ENCODE measurements at regions not wholly inside any gene's neighbourhood (a gene's known extent, or its start where the extent isn't known, plus 50 kb on each side); places are given as distances from the start of the nearest gene placed in this dataset.

- intact Hi-C loops (cut with DNase I): no loop called here
- H3K36me3 ChIP-seq: no peaks in the 10 kb centered on the region
- TF ChIP-seq CTCF (IDR thresholded peaks at IDR 0.05) (no peak), POLR2A (IDR thresholded peaks at IDR 0.05) (no peak)
- H3K4me3 ChIP-seq: no peak overlapping the region
- 68 to 79% (median 71%) methylated on average over 7 of the region's 7 CpGs for WGBS, 4 donors
- no peaks in the 10 kb centered on the region for H3K4me1 ChIP-seq
- H3K27ac ChIP-seq: no peak overlapping the region
- no peaks in the 10 kb centered on the region for H3K9me3 ChIP-seq
- DNase-seq (no peak), ATAC-seq (no peak)
- H3K27me3 ChIP-seq: no peaks in the 10 kb centered on the region
These were observed 316.9 kb downstream of the FGF9 start for GRCh38 chr13:21987793-21988192.

DNA sequence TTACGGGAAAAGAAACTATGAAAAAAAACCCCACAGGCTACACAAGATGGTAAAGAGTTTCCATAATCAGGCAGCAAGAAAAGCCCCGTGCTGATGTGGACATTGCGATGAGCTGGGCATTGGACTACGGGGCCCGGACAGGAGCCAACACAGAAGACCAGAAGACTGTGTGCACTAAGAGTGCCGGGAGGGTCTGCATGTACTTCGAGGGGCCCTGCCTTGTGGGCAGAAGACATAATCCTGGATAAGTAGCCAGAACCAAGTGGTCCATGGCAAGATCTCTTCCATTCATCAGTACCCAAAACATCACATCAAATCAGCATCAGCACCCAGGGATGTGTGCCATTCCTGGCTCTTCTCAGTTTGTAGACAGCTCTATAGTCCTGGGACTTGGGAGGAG, 317.8 kb downstream of the FGF9 start:
- ATAC-seq: no peak
- 86 to 93% (median 91%) methylated on average over 6 to 7 of the region's 7 CpGs for WGBS, 4 donors
- no peak overlapping the region for H3K4me3 ChIP-seq

DNA sequence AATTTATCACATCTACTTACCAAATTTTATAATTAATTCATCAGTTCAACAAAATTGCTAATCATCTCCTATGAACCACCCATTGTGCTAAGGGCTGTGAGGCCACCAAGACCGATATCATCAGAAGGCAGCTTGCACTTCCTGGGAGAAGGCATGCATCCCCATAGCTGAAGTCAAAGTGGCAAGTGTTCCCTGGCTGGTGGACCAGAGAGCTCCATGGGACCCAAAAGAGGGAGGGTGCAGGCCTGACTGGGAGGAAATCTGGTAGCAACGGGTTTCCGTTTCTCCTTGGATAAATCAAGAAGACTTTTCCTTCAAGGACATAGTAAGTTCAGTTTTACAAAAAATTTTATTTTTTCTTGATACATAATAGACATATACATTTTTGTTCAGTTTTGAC, 325.2 kb downstream of the FGF9 start:
- no peaks in the 10 kb centered on the region for H3K36me3 ChIP-seq
- no peak for TF ChIP-seq CTCF (IDR thresholded peaks at IDR 0.05)
- no peak for TF ChIP-seq POLR2A (IDR thresholded peaks at IDR 0.05)
- no peaks in the 10 kb centered on the region for H3K4me1 ChIP-seq
- ATAC-seq (no peak), DNase-seq (no peak)
- no peaks in the 10 kb centered on the region for H3K9me3 ChIP-seq
- intact Hi-C loops (cut with DNase I): no loop called here
- H3K4me3 ChIP-seq: no peak overlapping the region
- no peak overlapping the region for H3K27ac ChIP-seq
- 91 to 95% (median 93%) methylated on average over 3 of the region's 3 CpGs for WGBS, 4 donors
- H3K27me3 ChIP-seq: peaks cover 0 to 5% (median 0%) of the 10 kb centered on the region in 9 donors

More for the DNA sequence above, 317.8 kb downstream of the FGF9 start:
- H3K27me3 ChIP-seq: no peaks in the 10 kb centered on the region
- no peak overlapping the region for H3K27ac ChIP-seq
- intact Hi-C loops (cut with DNase I): no loop called here
- H3K4me1 ChIP-seq: no peaks in the 10 kb centered on the region
- no peak for DNase-seq
- no peaks in the 10 kb centered on the region for H3K9me3 ChIP-seq
- H3K36me3 ChIP-seq: no peaks in the 10 kb centered on the region
- TF ChIP-seq POLR2A (IDR thresholded peaks at IDR 0.05) (no peak), CTCF (IDR thresholded peaks at IDR 0.05) (no peak)

GRCh38 chr13:21997726-21998125, 326.9 kb downstream of the FGF9 start:
- H3K9me3 ChIP-seq: no peaks in the 10 kb centered on the region
- DNase-seq: no peak
- no peak overlapping the region for H3K4me3 ChIP-seq
- no peaks in the 10 kb centered on the region for H3K4me1 ChIP-seq
- TF ChIP-seq POLR2A (IDR thresholded peaks at IDR 0.05) (no peak), CTCF (IDR thresholded peaks at IDR 0.05) (no peak)
- intact Hi-C loops (cut with DNase I): no loop called here
- H3K36me3 ChIP-seq: no peaks in the 10 kb centered on the region
- WGBS, 4 donors: 73 to 78% (median 74%) methylated on average over 2 of the region's 2 CpGs
- H3K27me3 ChIP-seq: peaks cover 0 to 5% (median 0%) of the 10 kb centered on the region in 9 donors
- no peak overlapping the region for H3K27ac ChIP-seq
- no peak for ATAC-seq
